Endometrium (tissue), 2 donors: ENCODE measurements at regions not wholly inside any gene's neighbourhood (a gene's known extent, or its start where the extent isn't known, plus 50 kb on each side); places are given as distances from the start of the nearest gene placed in this dataset.
"Not testable (repeated sequence)": the region's sequence is repeated elsewhere in the genome, so short reads cannot be mapped to it uniquely, and the experiment has no call there.

ENCODE experiments used
- FAIRE-seq: peaks from 2 replicates; lab custom pipeline; 2012; peaks lifted over from hg19 to GRCh38; lab: Jason Lieb, UNC
- donor health status: control.
- donor health status: control.

DNA sequence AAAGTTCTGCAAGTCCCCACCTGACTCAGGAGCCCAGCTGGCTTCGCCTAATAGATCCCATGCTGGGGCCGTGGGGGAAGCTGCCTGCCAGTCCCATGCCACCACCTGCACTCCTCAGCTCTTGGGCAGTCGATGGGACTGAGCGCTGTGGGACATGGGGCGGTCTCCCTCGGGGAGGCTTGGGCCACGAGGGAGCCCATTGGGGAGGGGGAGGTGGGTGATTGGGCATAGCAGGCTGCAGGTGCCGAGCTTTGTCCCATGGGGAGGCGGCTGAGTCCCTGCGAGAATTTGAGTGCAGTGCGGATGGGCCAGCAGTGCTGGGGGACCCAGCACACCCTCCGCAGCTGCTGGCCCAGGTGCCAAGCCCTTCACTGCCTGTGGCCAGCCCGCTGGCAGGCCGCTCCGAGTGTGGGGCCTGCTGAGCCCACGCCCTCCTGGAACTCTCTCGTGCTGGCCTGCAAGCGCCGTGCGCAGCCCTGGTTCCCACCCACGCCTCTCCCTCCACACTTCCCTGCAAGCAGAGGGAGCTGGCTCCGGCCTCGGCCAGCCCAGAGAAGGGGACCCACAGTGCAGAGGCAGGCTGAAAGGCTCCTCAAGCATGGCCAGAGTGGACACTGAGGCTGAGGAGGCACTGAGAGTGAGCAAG is 467.3 kb downstream of the IRS2 start:
- FAIRE-seq, result no peak

GRCh38 chr13:109315481-109315880 is 470.9 kb downstream of the IRS2 start:
- FAIRE-seq, result no peak

GRCh38 chr13:109314101-109314500 is 472.3 kb downstream of the IRS2 start:
- no peak for FAIRE-seq

DNA sequence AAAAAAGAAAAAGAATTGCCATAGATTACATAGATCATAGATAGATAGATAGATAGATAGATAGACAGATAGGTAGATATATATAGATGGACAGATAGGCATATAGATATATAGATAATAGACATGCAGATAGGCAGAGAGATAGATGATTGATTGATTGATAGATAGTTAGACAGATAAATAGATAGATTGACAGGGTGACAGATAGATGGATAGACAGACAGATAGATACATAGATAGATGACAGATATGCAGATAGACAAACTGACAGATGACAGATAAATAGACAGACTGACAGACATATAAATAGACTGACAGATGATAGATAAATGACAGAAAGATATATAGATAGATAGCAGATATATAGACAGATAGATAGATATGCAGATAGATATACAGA is 474.0 kb downstream of the IRS2 start:
- no peak for FAIRE-seq

- not testable (repeated sequence) for FAIRE-seq
Observed at GRCh38 chr13:109311431-109311976, 474.9 kb downstream of the IRS2 start.

- no peak for FAIRE-seq
Observed at GRCh38 chr13:109309625-109310363, 476.6 kb downstream of the IRS2 start.

DNA sequence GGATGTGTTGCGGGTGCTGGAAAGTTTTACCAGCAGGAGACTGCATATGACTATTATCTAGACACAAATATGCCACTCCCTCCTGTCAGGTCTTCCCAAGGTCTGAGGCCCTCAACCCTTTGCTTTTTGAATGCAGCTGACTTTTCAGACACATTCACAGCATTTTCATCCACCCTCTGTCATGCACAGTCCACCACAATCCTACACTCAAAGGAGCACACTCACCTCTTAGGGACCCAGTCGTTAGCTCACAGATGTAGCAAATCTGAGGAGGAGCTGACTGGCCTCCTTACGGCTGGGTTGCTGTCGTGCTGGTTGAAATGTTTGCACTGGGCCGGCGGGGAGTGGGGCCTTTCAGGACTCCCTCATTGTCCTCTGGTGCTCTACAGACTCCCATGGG is 479.4 kb downstream of the IRS2 start:
- FAIRE-seq, result no peak

- FAIRE-seq, result no peak
Observed at GRCh38 chr13:109301726-109302125, 484.7 kb downstream of the IRS2 start.

DNA sequence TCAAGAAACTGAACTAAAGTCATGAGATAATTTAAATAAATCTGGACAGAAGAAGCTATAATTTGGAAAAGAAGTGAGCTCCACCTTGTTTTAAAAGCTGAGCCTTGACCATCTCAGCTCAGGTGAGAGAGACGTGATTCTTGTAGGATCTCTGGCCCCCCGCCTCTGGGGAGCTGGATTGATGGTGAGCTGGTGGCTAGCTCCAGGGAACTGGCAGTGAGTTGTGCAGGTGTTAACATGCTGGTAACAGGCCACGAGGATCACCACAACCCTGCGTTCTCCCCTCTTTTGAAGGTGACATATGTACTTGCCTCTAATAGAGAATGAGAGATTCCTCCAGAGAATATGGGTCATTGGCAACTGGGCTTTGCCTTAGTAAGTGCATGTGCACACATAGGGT is 485.1 kb downstream of the IRS2 start:
- no peak for FAIRE-seq

DNA sequence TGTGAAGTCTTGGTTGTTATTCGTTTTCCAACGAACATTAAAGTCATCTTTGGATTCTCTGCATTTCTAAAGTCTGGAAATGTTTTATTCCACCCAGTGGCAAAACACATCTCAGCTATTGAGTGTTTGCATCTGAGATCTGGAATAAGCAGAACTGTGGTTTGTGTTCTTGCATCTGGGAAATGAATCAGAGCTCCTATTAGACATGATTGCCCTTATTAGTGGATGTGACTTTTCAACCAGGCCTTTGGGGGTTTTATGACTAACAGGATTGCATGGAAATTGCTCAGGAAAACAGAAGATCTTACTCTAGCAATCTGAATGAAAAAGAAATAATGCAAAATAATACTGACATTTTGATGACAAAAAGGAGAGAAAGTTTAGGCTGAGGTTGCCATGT is 488.8 kb downstream of the IRS2 start:
- no peak for FAIRE-seq

DNA sequence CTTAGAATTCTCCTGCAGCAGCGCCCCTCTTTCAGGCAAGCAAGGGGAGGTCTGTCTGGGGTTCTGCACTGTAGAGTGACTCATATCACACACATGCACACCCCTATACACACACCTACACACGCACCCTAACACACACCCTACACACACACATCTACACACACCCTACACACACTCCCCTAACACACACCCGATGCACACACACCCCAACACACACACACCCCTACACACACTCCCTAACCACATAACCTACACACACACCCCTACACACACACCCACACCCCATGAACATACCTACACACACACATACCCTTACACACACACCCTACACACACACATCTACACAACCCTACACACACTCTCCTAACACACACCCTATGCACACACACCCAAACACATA is 493.2 kb downstream of the IRS2 start:
- no peak for FAIRE-seq

DNA sequence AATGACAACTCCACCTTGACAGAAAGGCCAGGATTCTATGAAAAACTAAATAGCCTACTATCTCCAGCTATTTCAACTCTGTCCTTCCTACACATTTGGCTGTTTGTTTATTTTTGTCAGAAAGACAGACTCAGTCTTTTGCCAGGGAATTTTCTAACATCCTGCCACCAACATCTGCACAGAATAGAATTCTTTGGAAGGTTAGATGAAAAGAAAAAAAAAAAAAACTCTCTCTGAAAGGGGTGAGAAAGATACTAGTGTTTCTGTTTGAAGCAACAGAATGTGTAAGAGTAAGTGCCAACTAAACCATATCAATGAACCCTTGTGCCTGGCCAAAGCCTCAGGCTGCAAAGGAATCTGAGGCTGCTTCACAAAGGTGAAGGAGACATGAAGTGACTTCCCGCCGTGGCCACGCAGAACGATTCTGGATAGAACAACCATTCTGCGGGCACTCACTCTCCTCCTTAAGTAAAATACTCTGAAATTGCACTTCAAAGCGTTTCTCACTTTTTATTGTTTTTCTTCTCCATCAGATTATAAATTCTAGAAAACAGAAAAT is 498.2 kb downstream of the IRS2 start:
- no peak for FAIRE-seq

DNA sequence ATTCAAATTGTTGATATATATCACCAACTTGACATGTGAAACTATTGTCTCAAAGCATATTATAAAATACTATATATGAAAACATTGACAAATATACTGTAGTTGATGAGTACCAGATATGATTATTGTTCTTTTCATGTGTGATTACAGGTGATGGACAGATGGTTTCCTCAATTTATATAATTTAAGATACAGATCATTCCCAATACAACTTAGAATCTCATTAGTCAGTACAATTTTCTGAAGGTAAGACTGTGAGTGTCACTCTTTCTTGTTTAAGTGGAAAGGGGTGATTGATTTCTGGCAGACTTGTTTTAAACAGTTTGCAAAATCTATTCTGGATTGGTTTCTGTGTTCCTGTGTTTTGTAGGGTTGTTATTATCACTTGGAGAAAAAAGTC is 498.8 kb downstream of the IRS2 start:
- no peak for FAIRE-seq

DNA sequence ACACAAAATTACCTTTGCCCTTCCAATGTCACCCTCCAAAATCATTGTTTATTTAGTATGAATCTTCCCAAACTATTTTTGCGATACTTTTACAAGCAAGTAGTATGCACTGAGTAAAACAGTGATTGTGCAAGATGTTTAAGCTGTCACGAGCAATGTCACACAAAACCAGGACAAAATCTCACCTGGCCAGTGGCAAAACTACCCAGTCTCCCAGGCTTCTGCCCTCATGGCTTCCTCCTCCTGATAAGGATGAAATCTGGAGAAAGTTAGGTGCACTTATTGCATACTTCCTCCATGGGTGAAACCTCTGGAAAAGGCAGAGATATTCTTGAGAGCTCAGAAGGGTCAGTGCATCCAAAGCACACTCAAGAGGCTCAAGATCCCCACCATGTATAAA is 500.8 kb downstream of the IRS2 start:
- no peak for FAIRE-seq

DNA sequence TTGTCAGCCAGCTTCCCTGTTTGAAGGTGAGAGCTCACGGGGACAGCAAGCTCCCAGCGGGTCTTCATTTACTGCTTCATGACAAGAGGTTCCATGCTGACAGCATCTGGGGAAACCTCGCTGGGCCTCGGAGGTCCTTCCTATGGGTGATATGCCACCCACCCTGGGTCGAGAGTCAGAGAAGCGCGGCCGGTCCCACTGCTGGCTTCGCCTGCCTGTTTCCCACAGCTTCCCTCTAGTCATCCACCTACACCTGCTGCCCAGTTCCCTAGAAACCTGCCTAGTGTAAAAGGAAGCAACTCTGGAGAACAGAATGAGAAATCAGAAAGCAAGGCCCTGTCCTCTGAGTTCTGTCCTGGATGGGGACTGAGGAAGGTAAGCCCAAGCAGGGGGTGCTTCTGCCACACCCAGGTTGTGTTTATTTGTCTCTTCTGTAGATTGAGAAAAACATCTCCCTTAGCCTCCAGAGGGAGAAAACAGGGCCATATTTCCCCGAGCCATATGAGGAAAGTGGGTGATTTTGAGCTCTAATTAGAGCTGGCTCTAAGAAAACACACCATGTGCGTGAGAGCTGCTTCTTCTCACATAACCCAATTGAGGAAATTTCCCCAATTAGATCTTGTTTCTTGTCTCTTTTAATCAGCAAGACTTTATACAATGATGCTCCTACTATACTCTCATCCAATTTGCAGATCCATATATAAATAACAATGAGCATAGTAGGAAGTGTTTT is 504.3 kb downstream of the IRS2 start:
- no peak for FAIRE-seq

GRCh38 chr13:109281017-109281902 is 505.1 kb downstream of the IRS2 start:
- no peak for FAIRE-seq

- FAIRE-seq, result no peak
Observed at GRCh38 chr13:109276261-109276660, 510.1 kb downstream of the IRS2 start.

- FAIRE-seq, result no peak
Observed at GRCh38 chr13:109275852-109276251, 510.5 kb downstream of the IRS2 start.

DNA sequence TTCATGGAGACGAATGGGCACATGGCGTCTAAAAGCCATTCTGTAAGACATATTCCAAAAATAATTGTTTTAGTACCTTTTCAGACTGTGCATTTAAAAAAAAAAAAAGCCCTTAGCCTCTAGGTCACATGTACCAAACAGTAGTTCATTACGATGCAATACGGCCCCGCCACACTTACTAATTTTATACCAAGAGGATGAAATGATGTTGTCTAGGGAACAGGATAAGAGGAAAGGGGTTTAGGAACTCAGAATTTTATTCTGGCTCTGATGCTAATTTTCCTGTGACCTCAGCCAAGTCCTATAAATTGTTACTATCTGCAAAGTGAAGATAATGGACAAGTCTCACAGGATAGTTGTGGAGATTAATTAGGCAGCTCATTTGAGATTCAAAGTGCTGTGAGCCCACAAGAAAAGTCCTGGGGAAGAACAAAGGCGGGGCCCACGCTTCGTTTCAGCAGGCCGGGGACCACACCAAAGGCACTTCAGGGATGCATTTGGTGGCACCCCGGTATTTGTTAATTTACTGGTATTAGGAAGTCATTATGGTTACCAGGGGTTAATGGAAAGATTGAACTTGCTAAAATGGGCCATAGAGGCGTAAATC is 511.1 kb downstream of the IRS2 start:
- FAIRE-seq, result no peak

DNA sequence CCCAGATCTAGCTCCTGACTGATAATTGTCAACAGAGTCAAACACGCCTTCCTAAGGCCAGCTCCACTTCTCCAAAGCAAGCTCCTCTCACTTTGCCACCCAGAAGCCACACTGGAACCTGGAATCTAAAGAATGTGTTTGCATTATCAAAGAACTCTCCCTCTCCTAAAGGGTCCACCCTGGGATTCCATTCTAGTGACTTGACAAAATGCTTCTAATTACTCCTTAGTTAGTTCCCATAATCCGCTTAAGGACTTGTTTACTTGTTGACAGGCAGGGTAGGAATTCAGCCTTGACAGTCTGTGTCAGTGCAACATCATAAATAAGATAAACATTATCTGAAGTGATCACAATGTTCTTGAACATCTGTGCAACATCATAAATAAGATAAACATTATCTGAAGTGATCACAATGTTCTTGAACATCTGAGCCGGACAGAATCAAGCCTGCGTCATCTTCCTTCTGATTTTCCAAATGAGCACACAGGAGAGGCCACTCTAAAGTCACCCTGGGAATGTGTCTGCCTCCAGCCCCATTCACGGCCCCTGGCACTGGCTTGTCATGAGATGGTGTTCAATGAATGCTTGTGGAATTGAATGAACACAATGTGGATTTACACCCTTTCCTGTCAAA is 512.1 kb downstream of the IRS2 start:
- peak; percentile 96 for FAIRE-seq

DNA sequence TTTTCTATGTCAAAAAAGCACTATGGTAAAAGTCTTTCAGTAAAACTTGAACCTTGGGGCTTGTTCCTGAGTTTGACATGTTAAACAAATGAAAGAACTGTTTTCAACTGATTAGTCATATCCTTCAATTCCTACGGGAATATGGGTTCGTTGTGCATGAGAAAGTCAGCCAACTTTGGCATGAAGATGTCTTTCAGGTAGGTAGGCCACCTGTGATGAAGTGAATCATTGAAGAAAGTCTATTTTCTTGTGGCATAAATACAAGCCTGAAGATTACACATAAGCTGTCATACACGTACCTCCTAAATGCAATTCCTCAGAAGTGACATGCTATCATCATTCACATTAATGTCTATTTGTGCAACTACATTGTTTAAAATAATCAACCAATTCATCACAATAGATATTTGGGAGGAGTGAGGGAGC is 513.0 kb downstream of the IRS2 start:
- FAIRE-seq, result no peak
